ENCODE measurements at regions not wholly inside any gene's neighbourhood (a gene's known extent, or its start where the extent isn't known, plus 50 kb on each side); places are given as distances from the start of the nearest gene placed in this dataset.

GRCh38 chr13:50280441-50280937, 265.2 kb downstream of the KCNRG start:
- no peak for TF ChIP-seq CTCF (IDR thresholded peaks at IDR 0.05)
- no peak for TF ChIP-seq POLR2A (IDR thresholded peaks at IDR 0.05)
